ENCODE measurements at regions not wholly inside any gene's neighbourhood (a gene's known extent, or its start where the extent isn't known, plus 50 kb on each side); places are given as distances from the start of the nearest gene placed in this dataset.

DNA sequence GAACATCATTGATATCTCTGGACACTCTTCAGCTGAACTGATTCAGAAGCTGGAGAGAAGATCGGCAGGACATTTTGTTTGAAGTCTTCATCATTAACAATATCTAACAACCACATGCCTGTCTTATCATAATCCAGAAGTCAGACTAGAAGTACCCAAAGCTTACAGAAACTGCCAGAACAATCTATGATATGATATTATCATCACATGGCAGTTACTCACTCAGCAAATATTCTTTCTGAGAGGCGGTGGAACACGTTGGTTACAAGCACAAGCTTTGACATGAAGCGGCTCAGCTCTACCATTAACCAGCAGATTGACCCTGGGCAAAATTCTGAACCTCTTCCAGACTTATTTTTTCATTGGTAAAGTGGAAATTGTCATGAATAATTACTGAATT is 69.4 kb upstream of the KIT start (continued):
- TF ChIP-seq, protein P1, sequence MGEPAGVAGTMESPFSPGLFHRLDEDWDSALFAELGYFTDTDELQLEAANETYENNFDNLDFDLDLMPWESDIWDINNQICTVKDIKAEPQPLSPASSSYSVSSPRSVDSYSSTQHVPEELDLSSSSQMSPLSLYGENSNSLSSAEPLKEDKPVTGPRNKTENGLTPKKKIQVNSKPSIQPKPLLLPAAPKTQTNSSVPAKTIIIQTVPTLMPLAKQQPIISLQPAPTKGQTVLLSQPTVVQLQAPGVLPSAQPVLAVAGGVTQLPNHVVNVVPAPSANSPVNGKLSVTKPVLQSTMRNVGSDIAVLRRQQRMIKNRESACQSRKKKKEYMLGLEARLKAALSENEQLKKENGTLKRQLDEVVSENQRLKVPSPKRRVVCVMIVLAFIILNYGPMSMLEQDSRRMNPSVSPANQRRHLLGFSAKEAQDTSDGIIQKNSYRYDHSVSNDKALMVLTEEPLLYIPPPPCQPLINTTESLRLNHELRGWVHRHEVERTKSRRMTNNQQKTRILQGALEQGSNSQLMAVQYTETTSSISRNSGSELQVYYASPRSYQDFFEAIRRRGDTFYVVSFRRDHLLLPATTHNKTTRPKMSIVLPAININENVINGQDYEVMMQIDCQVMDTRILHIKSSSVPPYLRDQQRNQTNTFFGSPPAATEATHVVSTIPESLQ (CRISPR knock-in tag; IDR thresholded peaks at IDR 0.05): no peak
- TF ChIP-seq CXXC5 (CRISPR knock-in tag; IDR thresholded peaks at IDR 0.05) (peak; percentile 25; the same call in 1 of the 2 replicates), ZKSCAN1 (IDR thresholded peaks at IDR 0.05; ENCODE audit: low read depth, low read length) (no peak), ZNF316 (IDR thresholded peaks at IDR 0.05) (peak; percentile 82), ZNF197 (CRISPR knock-in tag; IDR thresholded peaks at IDR 0.05; ENCODE audit: low read depth) (peak; percentile 56; the same call in 1 of the 2 replicates), ZKSCAN8 (CRISPR knock-in tag; IDR thresholded peaks at IDR 0.05) (no peak), ZSCAN29 (IDR thresholded peaks at IDR 0.05) (no peak), NELFE (IDR thresholded peaks at IDR 0.05; ENCODE audit: insufficient read depth, insufficient read length) (no peak), NCOA4 (IDR thresholded peaks at IDR 0.05; ENCODE audit: partially characterized antibody) (no peak), ZNF444 (CRISPR knock-in tag; IDR thresholded peaks at IDR 0.05) (no peak), FOXK2 (conservative IDR thresholded peaks at IDR 0.05 in 1 of 2, IDR thresholded peaks at IDR 0.05 in 1 of 2; ENCODE audit: low read depth in 2 of 2) (no peak; a peak in 1 of 4 replicates), NFIC (IDR thresholded peaks at IDR 0.05) (peak; percentile 69), SREBF1 (IDR thresholded peaks at IDR 0.05; ENCODE audit: borderline replicate concordance, low read depth, low read length) (no peak), NFATC3 (IDR thresholded peaks at IDR 0.05) (no peak), CBX1 (IDR thresholded peaks at IDR 0.05; ENCODE audit: low read depth) (no peak)
- TF ChIP-seq, protein P2, sequence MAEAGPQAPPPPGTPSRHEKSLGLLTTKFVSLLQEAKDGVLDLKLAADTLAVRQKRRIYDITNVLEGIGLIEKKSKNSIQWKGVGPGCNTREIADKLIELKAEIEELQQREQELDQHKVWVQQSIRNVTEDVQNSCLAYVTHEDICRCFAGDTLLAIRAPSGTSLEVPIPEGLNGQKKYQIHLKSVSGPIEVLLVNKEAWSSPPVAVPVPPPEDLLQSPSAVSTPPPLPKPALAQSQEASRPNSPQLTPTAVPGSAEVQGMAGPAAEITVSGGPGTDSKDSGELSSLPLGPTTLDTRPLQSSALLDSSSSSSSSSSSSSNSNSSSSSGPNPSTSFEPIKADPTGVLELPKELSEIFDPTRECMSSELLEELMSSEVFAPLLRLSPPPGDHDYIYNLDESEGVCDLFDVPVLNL (CRISPR knock-in tag; IDR thresholded peaks at IDR 0.05; ENCODE audit: low read depth): no peak
- TF ChIP-seq, protein P3, sequence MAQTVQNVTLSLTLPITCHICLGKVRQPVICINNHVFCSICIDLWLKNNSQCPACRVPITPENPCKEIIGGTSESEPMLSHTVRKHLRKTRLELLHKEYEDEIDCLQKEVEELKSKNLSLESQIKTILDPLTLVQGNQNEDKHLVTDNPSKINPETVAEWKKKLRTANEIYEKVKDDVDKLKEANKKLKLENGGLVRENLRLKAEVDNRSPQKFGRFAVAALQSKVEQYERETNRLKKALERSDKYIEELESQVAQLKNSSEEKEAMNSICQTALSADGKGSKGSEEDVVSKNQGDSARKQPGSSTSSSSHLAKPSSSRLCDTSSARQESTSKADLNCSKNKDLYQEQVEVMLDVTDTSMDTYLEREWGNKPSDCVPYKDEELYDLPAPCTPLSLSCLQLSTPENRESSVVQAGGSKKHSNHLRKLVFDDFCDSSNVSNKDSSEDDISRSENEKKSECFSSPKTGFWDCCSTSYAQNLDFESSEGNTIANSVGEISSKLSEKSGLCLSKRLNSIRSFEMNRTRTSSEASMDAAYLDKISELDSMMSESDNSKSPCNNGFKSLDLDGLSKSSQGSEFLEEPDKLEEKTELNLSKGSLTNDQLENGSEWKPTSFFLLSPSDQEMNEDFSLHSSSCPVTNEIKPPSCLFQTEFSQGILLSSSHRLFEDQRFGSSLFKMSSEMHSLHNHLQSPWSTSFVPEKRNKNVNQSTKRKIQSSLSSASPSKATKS (CRISPR knock-in tag; IDR thresholded peaks at IDR 0.05): no peak
- TF ChIP-seq, protein P4, sequence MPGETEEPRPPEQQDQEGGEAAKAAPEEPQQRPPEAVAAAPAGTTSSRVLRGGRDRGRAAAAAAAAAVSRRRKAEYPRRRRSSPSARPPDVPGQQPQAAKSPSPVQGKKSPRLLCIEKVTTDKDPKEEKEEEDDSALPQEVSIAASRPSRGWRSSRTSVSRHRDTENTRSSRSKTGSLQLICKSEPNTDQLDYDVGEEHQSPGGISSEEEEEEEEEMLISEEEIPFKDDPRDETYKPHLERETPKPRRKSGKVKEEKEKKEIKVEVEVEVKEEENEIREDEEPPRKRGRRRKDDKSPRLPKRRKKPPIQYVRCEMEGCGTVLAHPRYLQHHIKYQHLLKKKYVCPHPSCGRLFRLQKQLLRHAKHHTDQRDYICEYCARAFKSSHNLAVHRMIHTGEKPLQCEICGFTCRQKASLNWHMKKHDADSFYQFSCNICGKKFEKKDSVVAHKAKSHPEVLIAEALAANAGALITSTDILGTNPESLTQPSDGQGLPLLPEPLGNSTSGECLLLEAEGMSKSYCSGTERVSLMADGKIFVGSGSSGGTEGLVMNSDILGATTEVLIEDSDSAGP (CRISPR knock-in tag; IDR thresholded peaks at IDR 0.05): no peak
- TF ChIP-seq, protein P5, sequence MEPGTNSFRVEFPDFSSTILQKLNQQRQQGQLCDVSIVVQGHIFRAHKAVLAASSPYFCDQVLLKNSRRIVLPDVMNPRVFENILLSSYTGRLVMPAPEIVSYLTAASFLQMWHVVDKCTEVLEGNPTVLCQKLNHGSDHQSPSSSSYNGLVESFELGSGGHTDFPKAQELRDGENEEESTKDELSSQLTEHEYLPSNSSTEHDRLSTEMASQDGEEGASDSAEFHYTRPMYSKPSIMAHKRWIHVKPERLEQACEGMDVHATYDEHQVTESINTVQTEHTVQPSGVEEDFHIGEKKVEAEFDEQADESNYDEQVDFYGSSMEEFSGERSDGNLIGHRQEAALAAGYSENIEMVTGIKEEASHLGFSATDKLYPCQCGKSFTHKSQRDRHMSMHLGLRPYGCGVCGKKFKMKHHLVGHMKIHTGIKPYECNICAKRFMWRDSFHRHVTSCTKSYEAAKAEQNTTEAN (CRISPR knock-in tag; IDR thresholded peaks at IDR 0.05): no peak
